ENCODE measurements at regions not wholly inside any gene's neighbourhood (a gene's known extent, or its start where the extent isn't known, plus 50 kb on each side); places are given as distances from the start of the nearest gene placed in this dataset.

GRCh38 chr1:90650401-90650800 lies 66.7 kb downstream of the BARHL2 start:
- DNase-seq: no peak

GRCh38 chr1:90640325-90640724 lies 76.8 kb downstream of the BARHL2 start:
- DNase-seq: no peak

GRCh38 chr1:90622666-90623065 lies 94.4 kb downstream of the BARHL2 start:
- DNase-seq: no peak

- DNase-seq: no peak
Observed at GRCh38 chr1:90621986-90622385, 95.1 kb downstream of the BARHL2 start.

- DNase-seq: peak in 1 of 3 donors; percentile 4
Observed at GRCh38 chr1:90616395-90616794, 100.7 kb downstream of the BARHL2 start.

- DNase-seq: no peak
Observed at GRCh38 chr1:90614872-90615271, 102.2 kb downstream of the BARHL2 start.

- DNase-seq: peak in 1 of 3 donors; percentile 2
Observed at GRCh38 chr1:90613371-90613770, 103.7 kb downstream of the BARHL2 start.

- no peak for DNase-seq
Observed at GRCh38 chr1:90612033-90612432, 105.1 kb downstream of the BARHL2 start.

- no peak for DNase-seq
Observed at GRCh38 chr1:90607736-90608135, 109.4 kb downstream of the BARHL2 start.

- DNase-seq: no peak
Observed at GRCh38 chr1:90605070-90605469, 112.0 kb downstream of the BARHL2 start.

GRCh38 chr1:90593312-90593711 lies 123.8 kb downstream of the BARHL2 start:
- DNase-seq: no peak

- DNase-seq: no peak
Observed at GRCh38 chr1:90591970-90592356, 125.1 kb downstream of the BARHL2 start.

- DNase-seq: no peak
Observed at GRCh38 chr1:90591355-90591969, 125.6 kb downstream of the BARHL2 start.

- DNase-seq: no peak
Observed at GRCh38 chr1:90580176-90580575, 136.9 kb downstream of the BARHL2 start.

- peak; percentile 33 to 68 (median 56) for DNase-seq
Observed at GRCh38 chr1:90579212-90579802, 137.8 kb downstream of the BARHL2 start.

GRCh38 chr1:90574692-90575370 lies 142.3 kb downstream of the BARHL2 start:
- DNase-seq: no peak

- DNase-seq: no peak
Observed at GRCh38 chr1:90573736-90574135, 143.4 kb downstream of the BARHL2 start.

- DNase-seq: no peak
Observed at GRCh38 chr1:90572446-90572845, 144.7 kb downstream of the BARHL2 start.

GRCh38 chr1:90568436-90568835 lies 148.7 kb downstream of the BARHL2 start:
- DNase-seq: no peak

- DNase-seq: no peak
Observed at GRCh38 chr1:90564164-90564563, 152.9 kb downstream of the BARHL2 start.

GRCh38 chr1:90562892-90563291 lies 154.2 kb downstream of the BARHL2 start:
- DNase-seq: no peak

GRCh38 chr1:90561911-90562310 lies 155.2 kb downstream of the BARHL2 start:
- DNase-seq: no peak

GRCh38 chr1:90561103-90561783 lies 155.9 kb downstream of the BARHL2 start:
- DNase-seq: no peak

All from suppressor macrophage treated with lipopolysaccharide for 1 hour (primary cell).